ENCODE measurements at regions not wholly inside any gene's neighbourhood (a gene's known extent, or its start where the extent isn't known, plus 50 kb on each side); places are given as distances from the start of the nearest gene placed in this dataset.

DNA sequence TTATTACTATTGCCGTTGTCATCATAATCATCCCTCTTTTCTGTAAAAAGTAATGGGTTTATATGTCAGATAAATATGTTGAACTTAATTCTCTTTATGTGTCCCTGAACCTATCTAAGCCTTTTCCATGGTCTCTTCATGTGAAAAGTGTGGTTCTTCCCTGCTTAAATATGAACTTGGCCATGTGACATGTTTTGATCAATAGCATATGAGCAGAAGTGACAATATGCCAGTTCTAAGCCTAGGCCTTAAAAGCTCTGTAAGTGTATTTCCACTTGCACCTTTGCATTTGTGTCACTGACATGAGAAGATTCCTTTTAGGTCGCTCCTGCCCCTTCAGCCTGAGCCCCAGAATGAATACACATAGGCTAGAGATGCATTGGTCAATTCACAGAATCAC lies 188.4 kb upstream of the CCN2 start:
- Histone ChIP-seq H3K27me3 (replicated peaks in 1 of 2; ENCODE audit: control insufficient read depth in 2 of 2, insufficient read depth in 2 of 2, low read length in 1 of 2) (peaks cover 0 to 2% of the 10 kb centered on the region in 2 experiments; a peak in 1 of 4 replicates), H3K9ac (ENCODE audit: control insufficient read depth, insufficient read depth, low read length) (no peak overlapping the region), H3K4me1 (ENCODE audit: control insufficient read depth, insufficient read depth, low read length) (no peaks in the 10 kb centered on the region), H3K9me3 (replicated peaks; ENCODE audit: control insufficient read depth, insufficient read depth, low read length) (no peaks in the 10 kb centered on the region), H4K20me1 (ENCODE audit: control insufficient read depth, insufficient read depth) (no peaks in the 10 kb centered on the region), H2AFZ (ENCODE audit: control insufficient read depth, low read depth, low read length) (no peak overlapping the region), H3K4me3 (no peak overlapping the region), H3K79me2 (ENCODE audit: control insufficient read depth, insufficient read depth, low read length) (no peaks in the 10 kb centered on the region), H3K4me2 (ENCODE audit: control insufficient read depth, insufficient read depth) (no peak overlapping the region), H3K27ac (ENCODE audit: control insufficient read depth, insufficient read depth) (no peak overlapping the region), H3K36me3 (ENCODE audit: control insufficient read depth in 2 of 2, insufficient read depth in 2 of 2, low read length in 1 of 2) (no peaks in the 10 kb centered on the region)
- ChIA-PET CTCF (no interaction called here), RAD21 (ENCODE audit: unreplicated experiment) (no interaction called here), SMC1A (ENCODE audit: uncharacterized antibody, unreplicated experiment) (no interaction called here), POLR2A (no interaction called here)
- in situ Hi-C loops (cut with MboI) (no loop called here), intact Hi-C loops (cut with micrococcal nuclease; ENCODE audit: unreplicated experiment) (no loop called here)
- ATAC-seq (no peak), FAIRE-seq (no peak), DNase-seq (ENCODE audit: low read depth, low spot score) (no peak)
- no TSS peak for BruUV-seq (replicated peaks)
- TF ChIP-seq PML (IDR thresholded peaks at IDR 0.05; ENCODE audit: low read length) = no peak
- no peak for TF ChIP-seq NFYB (IDR thresholded peaks at IDR 0.05; ENCODE audit: insufficient read depth, low read depth, low read length)
- TF ChIP-seq RB1 (IDR thresholded peaks at IDR 0.05; ENCODE audit: borderline replicate concordance) = no peak
- TF ChIP-seq POLR2AphosphoS5 (IDR thresholded peaks at IDR 0.05; ENCODE audit: low read length) = no peak
- no peak for TF ChIP-seq SREBF1 (IDR thresholded peaks at IDR 0.05; ENCODE audit: low read length)
- no peak for TF ChIP-seq ZNF207 (IDR thresholded peaks at IDR 0.05; ENCODE audit: borderline replicate concordance)
- no peak for TF ChIP-seq ASH2L (IDR thresholded peaks at IDR 0.05; ENCODE audit: borderline replicate concordance, low read depth)
- no peak for TF ChIP-seq IKZF2 (IDR thresholded peaks at IDR 0.05)
- no peak for TF ChIP-seq HDAC2 (IDR thresholded peaks at IDR 0.05)
- TF ChIP-seq NR2C1 (IDR thresholded peaks at IDR 0.05) = no peak
- TF ChIP-seq SMAD1 (IDR thresholded peaks at IDR 0.05; ENCODE audit: low read depth, partially characterized antibody) = no peak
- no peak for TF ChIP-seq ATF3 (IDR thresholded peaks at IDR 0.05; ENCODE audit: borderline replicate concordance, extremely low read depth, low read depth, low read length)
- no peak for TF ChIP-seq SIX5 (IDR thresholded peaks at IDR 0.05; ENCODE audit: low read depth, low read length, severe bottlenecking)
- no peak for TF ChIP-seq CUX1 (IDR thresholded peaks at IDR 0.05; ENCODE audit: insufficient replicate concordance, low read depth, low read length)
- TF ChIP-seq, protein P1, sequence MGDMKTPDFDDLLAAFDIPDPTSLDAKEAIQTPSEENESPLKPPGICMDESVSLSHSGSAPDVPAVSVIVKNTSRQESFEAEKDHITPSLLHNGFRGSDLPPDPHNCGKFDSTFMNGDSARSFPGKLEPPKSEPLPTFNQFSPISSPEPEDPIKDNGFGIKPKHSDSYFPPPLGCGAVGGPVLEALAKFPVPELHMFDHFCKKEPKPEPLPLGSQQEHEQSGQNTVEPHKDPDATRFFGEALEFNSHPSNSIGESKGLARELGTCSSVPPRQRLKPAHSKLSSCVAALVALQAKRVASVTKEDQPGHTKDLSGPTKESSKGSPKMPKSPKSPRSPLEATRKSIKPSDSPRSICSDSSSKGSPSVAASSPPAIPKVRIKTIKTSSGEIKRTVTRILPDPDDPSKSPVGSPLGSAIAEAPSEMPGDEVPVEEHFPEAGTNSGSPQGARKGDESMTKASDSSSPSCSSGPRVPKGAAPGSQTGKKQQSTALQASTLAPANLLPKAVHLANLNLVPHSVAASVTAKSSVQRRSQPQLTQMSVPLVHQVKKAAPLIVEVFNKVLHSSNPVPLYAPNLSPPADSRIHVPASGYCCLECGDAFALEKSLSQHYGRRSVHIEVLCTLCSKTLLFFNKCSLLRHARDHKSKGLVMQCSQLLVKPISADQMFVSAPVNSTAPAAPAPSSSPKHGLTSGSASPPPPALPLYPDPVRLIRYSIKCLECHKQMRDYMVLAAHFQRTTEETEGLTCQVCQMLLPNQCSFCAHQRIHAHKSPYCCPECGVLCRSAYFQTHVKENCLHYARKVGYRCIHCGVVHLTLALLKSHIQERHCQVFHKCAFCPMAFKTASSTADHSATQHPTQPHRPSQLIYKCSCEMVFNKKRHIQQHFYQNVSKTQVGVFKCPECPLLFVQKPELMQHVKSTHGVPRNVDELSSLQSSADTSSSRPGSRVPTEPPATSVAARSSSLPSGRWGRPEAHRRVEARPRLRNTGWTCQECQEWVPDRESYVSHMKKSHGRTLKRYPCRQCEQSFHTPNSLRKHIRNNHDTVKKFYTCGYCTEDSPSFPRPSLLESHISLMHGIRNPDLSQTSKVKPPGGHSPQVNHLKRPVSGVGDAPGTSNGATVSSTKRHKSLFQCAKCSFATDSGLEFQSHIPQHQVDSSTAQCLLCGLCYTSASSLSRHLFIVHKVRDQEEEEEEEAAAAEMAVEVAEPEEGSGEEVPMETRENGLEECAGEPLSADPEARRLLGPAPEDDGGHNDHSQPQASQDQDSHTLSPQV (IDR thresholded peaks at IDR 0.05) = no peak
- no peak for TF ChIP-seq CEBPB (IDR thresholded peaks at IDR 0.05; ENCODE audit: borderline replicate concordance in 1 of 2, low read depth in 2 of 2, low read length in 2 of 2)
- 18% methylated on average over 2 of the region's 2 CpGs for WGBS (ENCODE audit: insufficient coverage, insufficient replicate concordance, low lambda C conversion rate, missing lambda C conversion rate)

Data from GM12878 (cell line).